HepG2 (cell line): ENCODE measurements at regions not wholly inside any gene's neighbourhood (a gene's known extent, or its start where the extent isn't known, plus 50 kb on each side); places are given as distances from the start of the nearest gene placed in this dataset.

Experiments used
- CEBPG ChIP-seq: IDR thresholded peaks from 2 replicates; pipeline ENCODE4 v1.6.1; 2016
- CREBL2 ChIP-seq: sonication (generic); formaldehyde crosslinking; IDR thresholded peaks from 2 replicates; pipeline ENCODE4 v1.8.1; 2023; ENCODE audit warnings: missing genetic modification reagents, mild to moderate bottlenecking, borderline replicate concordance
- CSRNP2 ChIP-seq: sonication (generic); formaldehyde crosslinking; conservative IDR thresholded peaks from 2 replicates; pipeline ENCODE4 v1.8.0; 2022; ENCODE audit warnings: low read depth, missing genetic modification reagents
- ETV5 ChIP-seq: IDR thresholded peaks from 2 replicates; pipeline ENCODE4 v1.6.1; 2018; ENCODE audit warnings: missing biosample characterization, missing genetic modification reagents, inconsistent platforms, borderline replicate concordance
- FOXA3 ChIP-seq: IDR thresholded peaks from 2 replicates; pipeline ENCODE4 v1.6.1; 2016; ENCODE audit warnings: missing genetic modification reagents, missing compliant biosample characterization
- HOXA9 ChIP-seq: sonication (generic); formaldehyde crosslinking; IDR thresholded peaks from 2 replicates; pipeline ENCODE4 v1.8.1; 2022; ENCODE audit warnings: missing genetic modification reagents, mild to moderate bottlenecking, moderate library complexity, borderline replicate concordance
- KAT8 ChIP-seq: IDR thresholded peaks from 2 replicates; pipeline ENCODE4 v1.6.1; 2016; ENCODE audit warnings: missing genetic modification reagents, missing compliant biosample characterization
- MED1 ChIP-seq: sonication (generic); formaldehyde crosslinking; IDR thresholded peaks from 2 replicates; pipeline ENCODE4 v1.4.0; 2020; ENCODE audit warnings: missing genetic modification reagents
- PAX8 ChIP-seq: sonication (generic); formaldehyde crosslinking; IDR thresholded peaks from 2 replicates; pipeline ENCODE4 v1.8.0; 2022; ENCODE audit warnings: mild to moderate bottlenecking, missing genetic modification reagents, borderline replicate concordance
- SKI ChIP-seq: fragments of 450-650 bp; IDR thresholded peaks from one replicate; pipeline ENCODE4 v1.6.1; 2018; ENCODE audit warnings: mild to moderate bottlenecking; ENCODE audit not compliant: partially characterized antibody
- SOX13 ChIP-seq, 3 experiments: fragments of 450-650 bp in 1 of 3; sonication (generic) in 1 of 3; formaldehyde crosslinking in 1 of 3; IDR thresholded peaks in 2 of 3; conservative IDR thresholded peaks in 1 of 3; 2 replicates each; pipeline versions ENCODE4 v1.5.0 to v1.6.1; 2016 to 2020; ENCODE audit warnings: antibody characterized with exemption in 1 of 3, mild to moderate bottlenecking in 1 of 3, missing compliant biosample characterization in 1 of 3, missing genetic modification reagents in 1 of 3, moderate library complexity in 1 of 3
- SOX6 ChIP-seq, 2 experiments: fragments of 450-650 bp in 1 of 2; sonication (generic) in 1 of 2; formaldehyde crosslinking in 1 of 2; IDR thresholded peaks; 2 replicates each; pipeline versions ENCODE4 v1.4.0 to v1.6.1; 2017 to 2020; ENCODE audit warnings: antibody characterized with exemption in 1 of 2, mild to moderate bottlenecking in 1 of 2, missing genetic modification reagents in 1 of 2
- TFAP4 ChIP-seq: sonication (generic); IDR thresholded peaks from 2 replicates; pipeline ENCODE4 v1.6.1; 2016; ENCODE audit warnings: low read depth, borderline replicate concordance
- TFDP2 ChIP-seq: sonication (generic); formaldehyde crosslinking; IDR thresholded peaks from 2 replicates; pipeline ENCODE4 v1.4.0; 2020; ENCODE audit warnings: missing genetic modification reagents
- THAP9 ChIP-seq: sonication (generic); formaldehyde crosslinking; IDR thresholded peaks from 2 replicates; pipeline ENCODE4; 2020; ENCODE audit warnings: missing genetic modification reagents, mild to moderate bottlenecking, borderline replicate concordance
- ZGPAT ChIP-seq: IDR thresholded peaks from 2 replicates; pipeline ENCODE4 v1.6.1; 2016; ENCODE audit warnings: mild to moderate bottlenecking
- ZNF253 ChIP-seq: sonication (generic); formaldehyde crosslinking; IDR thresholded peaks from 2 replicates; pipeline ENCODE4 v1.8.0; 2022; ENCODE audit warnings: mild to moderate bottlenecking, missing genetic modification reagents, borderline replicate concordance
- ZNF329 ChIP-seq: sonication (generic); formaldehyde crosslinking; IDR thresholded peaks from 2 replicates; pipeline ENCODE4 v1.9.0; 2021; ENCODE audit warnings: low read depth, mild to moderate bottlenecking, missing genetic modification reagents
- ZNF430 ChIP-seq: sonication (generic); formaldehyde crosslinking; IDR thresholded peaks from 2 replicates; pipeline ENCODE4 v1.9.0; 2021; ENCODE audit warnings: mild to moderate bottlenecking, missing genetic modification reagents
- ZNF558 ChIP-seq: sonication (generic); formaldehyde crosslinking; IDR thresholded peaks from 2 replicates; pipeline ENCODE4 v1.9.0; 2022; ENCODE audit warnings: mild to moderate bottlenecking, missing genetic modification reagents, borderline replicate concordance

- no peak for TF ChIP-seq THAP9 (CRISPR knock-in tag)
- no peak for TF ChIP-seq ZNF558 (CRISPR knock-in tag)
- no peak for TF ChIP-seq ZGPAT (CRISPR knock-in tag)
- no peak for TF ChIP-seq CSRNP2 (CRISPR knock-in tag)
- TF ChIP-seq ZNF253 (CRISPR knock-in tag) = no peak
- TF ChIP-seq TFAP4 = peak; percentile 87
- no peak for TF ChIP-seq PAX8
- no peak for TF ChIP-seq TFDP2
- TF ChIP-seq HOXA9 = no peak
- no peak for TF ChIP-seq ZNF329
- TF ChIP-seq ZNF430 (CRISPR knock-in tag) = no peak
- peak; percentile 40; the same call in 1 of the 2 replicates for TF ChIP-seq MED1 (CRISPR knock-in tag)
- 0 out of 2 replicates have a peak, but pooled peaks have one; percentile 37 for TF ChIP-seq KAT8 (CRISPR knock-in tag)
- peak; percentile 63 for TF ChIP-seq FOXA3
- no peak for TF ChIP-seq CEBPG (CRISPR knock-in tag)
- TF ChIP-seq SOX6 (IDR thresholded peaks at IDR 0.05) = no peak
- 0 out of 2 replicates have a peak, but pooled peaks have one; percentile 16 for TF ChIP-seq SOX6 (CRISPR knock-in tag; IDR thresholded peaks at IDR 0.05)
- TF ChIP-seq SOX13 (IDR thresholded peaks at IDR 0.05) = no peak
- peak in 1 of 2 experiments; percentile 63; a peak in 1 of 4 replicates for TF ChIP-seq SOX13 (CRISPR knock-in tag; conservative IDR thresholded peaks at IDR 0.05 in 1 of 2, IDR thresholded peaks at IDR 0.05 in 1 of 2)
- peak; percentile 71; the same call in 1 of the 2 replicates for TF ChIP-seq ETV5 (CRISPR knock-in tag)
- TF ChIP-seq CREBL2 (CRISPR knock-in tag) = no peak
- TF ChIP-seq SKI = no peak
Observed at GRCh38 chr12:89247541-89247942, 104.8 kb downstream of the DUSP6 start (continued).
